Ascending aorta (tissue), 2 donors: ENCODE measurements at regions not wholly inside any gene's neighbourhood (a gene's known extent, or its start where the extent isn't known, plus 50 kb on each side); places are given as distances from the start of the nearest gene placed in this dataset.

Experiments used
- DNase-seq, 2 donors: peaks; one replicate each; pipeline ENCODE4 v3.0.0-alpha.2; 2019; ENCODE audit warnings: low spot score in 2 of 2
- H3K27ac ChIP-seq, 2 donors: fragments of 200-600 bp; sonication (generic); one replicate each; pipeline ENCODE4 v1.5.1; 2016 to 2017; ENCODE audit warnings: mild to moderate bottlenecking in 1 of 2
- H3K27me3 ChIP-seq: fragments of 200-600 bp; sonication (generic); one replicate; pipeline ENCODE4 v1.5.1; 2017
- H3K36me3 ChIP-seq, 2 donors: fragments of 200-600 bp; sonication (generic); one replicate each; pipeline ENCODE4 v1.5.1; 2016
- H3K4me1 ChIP-seq, 2 donors: fragments of 200-600 bp; sonication (generic); one replicate each; pipeline ENCODE4 v1.5.1; 2016 to 2017; ENCODE audit warnings: mild to moderate bottlenecking in 1 of 2
- H3K4me3 ChIP-seq, 2 donors: fragments of 200-600 bp; sonication (generic); one replicate each; pipeline ENCODE4 v1.5.1; 2016 to 2017; ENCODE audit warnings: mild to moderate bottlenecking in 1 of 2
- H3K9me3 ChIP-seq, 2 donors: fragments of 200-600 bp; sonication (generic); one replicate each; pipeline ENCODE4 v1.5.1; 2016
- intact Hi-C: fragments of 100-400 bp; cut with DNase I; formaldehyde crosslinking; loops from one replicate; pipeline ENCODE4 v1.15.1; 2023
- TF ChIP-seq, protein P1 (sequence below), 3 experiments: fragments of 200-600 bp in 2 of 3; fragments of 450-650 bp in 1 of 3; sonication (generic) in 2 of 3; IDR thresholded peaks; one replicate each; pipeline ENCODE4 v1.5.1; 2016 to 2019; ENCODE audit warnings: antibody characterized with exemption in 3 of 3, mild to moderate bottlenecking in 1 of 3, moderate library complexity in 1 of 3

DNA sequence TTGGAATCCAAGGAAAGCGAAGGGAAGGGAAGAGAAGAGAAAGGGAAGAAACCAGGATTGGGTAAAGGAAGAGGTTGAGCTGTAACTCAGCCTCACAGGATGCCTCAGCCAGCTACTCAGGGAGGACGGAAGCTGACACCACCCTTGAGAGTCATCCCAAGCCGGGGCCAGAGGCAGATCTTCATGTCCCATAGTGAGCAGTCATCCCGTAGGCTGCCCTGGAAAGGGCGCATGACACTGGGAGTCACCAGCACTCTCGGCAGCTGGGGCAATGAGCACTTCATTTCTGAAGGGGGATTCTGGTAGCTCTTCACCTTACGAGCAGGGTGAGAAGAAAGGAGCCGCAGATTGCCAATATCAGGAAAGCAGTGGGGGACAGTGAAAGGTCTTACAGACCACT is 60.1 kb upstream of the PCSK6 start:
- Histone ChIP-seq H3K27ac (no peak overlapping the region), H3K36me3 (no peaks in the 10 kb centered on the region), H3K4me3 (no peak overlapping the region), H3K27me3 (no peaks in the 10 kb centered on the region), H3K9me3 (no peaks in the 10 kb centered on the region), H3K4me1 (no peaks in the 10 kb centered on the region)
- intact Hi-C loops: no loop called here
- TF ChIP-seq, protein P1, sequence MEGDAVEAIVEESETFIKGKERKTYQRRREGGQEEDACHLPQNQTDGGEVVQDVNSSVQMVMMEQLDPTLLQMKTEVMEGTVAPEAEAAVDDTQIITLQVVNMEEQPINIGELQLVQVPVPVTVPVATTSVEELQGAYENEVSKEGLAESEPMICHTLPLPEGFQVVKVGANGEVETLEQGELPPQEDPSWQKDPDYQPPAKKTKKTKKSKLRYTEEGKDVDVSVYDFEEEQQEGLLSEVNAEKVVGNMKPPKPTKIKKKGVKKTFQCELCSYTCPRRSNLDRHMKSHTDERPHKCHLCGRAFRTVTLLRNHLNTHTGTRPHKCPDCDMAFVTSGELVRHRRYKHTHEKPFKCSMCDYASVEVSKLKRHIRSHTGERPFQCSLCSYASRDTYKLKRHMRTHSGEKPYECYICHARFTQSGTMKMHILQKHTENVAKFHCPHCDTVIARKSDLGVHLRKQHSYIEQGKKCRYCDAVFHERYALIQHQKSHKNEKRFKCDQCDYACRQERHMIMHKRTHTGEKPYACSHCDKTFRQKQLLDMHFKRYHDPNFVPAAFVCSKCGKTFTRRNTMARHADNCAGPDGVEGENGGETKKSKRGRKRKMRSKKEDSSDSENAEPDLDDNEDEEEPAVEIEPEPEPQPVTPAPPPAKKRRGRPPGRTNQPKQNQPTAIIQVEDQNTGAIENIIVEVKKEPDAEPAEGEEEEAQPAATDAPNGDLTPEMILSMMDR (IDR thresholded peaks at IDR 0.05): no peak
- no peak for DNase-seq

DNA sequence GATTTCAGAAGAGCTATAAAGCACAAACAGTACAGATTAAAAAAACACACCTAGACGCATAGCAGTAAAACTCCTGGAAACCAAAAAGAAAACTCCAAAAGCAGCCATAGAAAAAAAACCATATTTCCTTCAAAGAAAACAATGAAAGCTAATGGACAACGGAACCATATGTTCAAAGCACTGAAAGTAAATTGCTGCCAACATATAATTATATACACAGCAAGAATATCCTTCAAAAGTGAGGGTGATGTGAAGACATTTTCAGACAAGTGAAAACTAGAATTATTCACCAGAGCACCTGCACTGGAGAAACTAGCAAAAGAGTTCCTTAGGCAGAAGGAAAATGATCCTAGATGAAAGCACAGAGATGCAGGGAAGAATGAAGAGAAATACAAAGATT is 58.2 kb upstream of the PCSK6 start:
- Histone ChIP-seq H3K4me3 (no peak overlapping the region), H3K4me1 (no peaks in the 10 kb centered on the region), H3K27me3 (no peaks in the 10 kb centered on the region), H3K36me3 (no peaks in the 10 kb centered on the region), H3K9me3 (no peaks in the 10 kb centered on the region), H3K27ac (no peak overlapping the region)
- no peak for DNase-seq
- TF ChIP-seq, protein P1 (IDR thresholded peaks at IDR 0.05): no peak
- intact Hi-C loops: no loop called here

DNA sequence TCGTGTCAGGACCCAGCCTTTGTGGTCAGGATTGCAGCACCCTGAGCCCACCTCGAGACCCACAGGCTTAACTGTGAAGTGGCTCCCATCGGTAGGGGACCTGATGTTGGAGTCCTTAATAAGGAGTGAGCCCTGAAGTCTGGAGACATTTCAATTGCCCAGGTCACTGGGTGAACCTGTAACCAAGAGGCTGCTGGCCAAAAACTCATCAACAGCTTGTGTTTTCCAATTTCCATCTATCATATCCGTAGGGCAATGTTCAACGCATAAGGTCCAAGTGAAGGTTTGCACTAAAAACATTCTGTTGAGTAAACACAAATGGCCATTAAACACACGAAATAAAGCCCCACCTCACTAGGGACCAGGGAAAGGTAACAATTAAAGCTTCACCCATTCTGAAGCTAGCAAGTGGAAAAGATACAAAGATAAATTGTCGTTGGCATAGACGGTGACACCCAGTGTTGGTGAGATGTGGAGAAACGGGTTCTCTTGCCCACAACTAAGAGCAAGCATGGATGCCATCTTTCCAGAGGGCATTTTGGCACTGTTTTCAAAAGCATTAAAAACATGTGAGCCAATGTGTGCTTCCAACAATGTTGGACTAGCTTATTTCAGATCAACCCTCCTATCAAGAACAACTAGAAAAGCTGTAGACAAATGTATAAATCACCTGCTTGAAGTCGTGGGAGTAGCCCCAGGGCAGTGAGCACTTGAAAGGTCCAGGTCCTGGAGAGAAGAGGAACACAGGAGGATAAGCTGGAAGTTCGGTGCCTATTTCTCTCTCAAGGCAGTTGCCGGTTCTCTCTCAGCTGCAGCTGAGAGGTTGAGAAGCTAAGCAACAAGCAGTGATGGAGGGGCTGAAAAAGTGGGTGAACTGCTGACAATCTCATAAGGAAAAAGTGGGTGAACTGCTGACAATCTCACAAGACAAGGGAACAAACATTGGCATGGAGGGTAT is 56.3 kb upstream of the PCSK6 start:
- no peak overlapping the region for H3K4me3 ChIP-seq
- DNase-seq: no peak
- H3K4me1 ChIP-seq: no peaks in the 10 kb centered on the region
- no peaks in the 10 kb centered on the region for H3K27me3 ChIP-seq
- no peaks in the 10 kb centered on the region for H3K36me3 ChIP-seq
- no peak overlapping the region for H3K27ac ChIP-seq
- H3K9me3 ChIP-seq: no peaks in the 10 kb centered on the region
- intact Hi-C loops: no loop called here
- TF ChIP-seq, protein P1 (IDR thresholded peaks at IDR 0.05): no peak

DNA sequence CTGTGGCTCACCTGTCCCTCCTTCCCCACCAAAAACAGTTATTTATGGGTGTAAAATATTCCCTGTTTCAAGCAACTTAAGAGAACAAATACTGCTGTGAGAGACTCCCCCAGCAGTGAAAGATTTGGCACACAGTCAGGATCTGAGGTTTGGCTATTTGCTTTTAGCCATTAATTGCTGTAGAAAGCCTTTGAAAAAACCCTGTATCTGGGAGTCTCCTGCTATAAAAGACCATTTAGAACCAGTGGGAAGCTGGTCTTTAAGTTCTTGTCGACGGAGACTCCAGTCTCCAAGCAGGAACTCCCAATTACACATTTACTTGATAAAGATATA is 55.1 kb upstream of the PCSK6 start:
- H3K9me3 ChIP-seq: no peaks in the 10 kb centered on the region
- no peak overlapping the region for H3K27ac ChIP-seq
- H3K27me3 ChIP-seq: no peaks in the 10 kb centered on the region
- no peak for DNase-seq
- H3K36me3 ChIP-seq: no peaks in the 10 kb centered on the region
- H3K4me1 ChIP-seq: no peaks in the 10 kb centered on the region
- intact Hi-C loops: no loop called here
- TF ChIP-seq, protein P1 (IDR thresholded peaks at IDR 0.05): no peak
- H3K4me3 ChIP-seq: no peak overlapping the region

DNA sequence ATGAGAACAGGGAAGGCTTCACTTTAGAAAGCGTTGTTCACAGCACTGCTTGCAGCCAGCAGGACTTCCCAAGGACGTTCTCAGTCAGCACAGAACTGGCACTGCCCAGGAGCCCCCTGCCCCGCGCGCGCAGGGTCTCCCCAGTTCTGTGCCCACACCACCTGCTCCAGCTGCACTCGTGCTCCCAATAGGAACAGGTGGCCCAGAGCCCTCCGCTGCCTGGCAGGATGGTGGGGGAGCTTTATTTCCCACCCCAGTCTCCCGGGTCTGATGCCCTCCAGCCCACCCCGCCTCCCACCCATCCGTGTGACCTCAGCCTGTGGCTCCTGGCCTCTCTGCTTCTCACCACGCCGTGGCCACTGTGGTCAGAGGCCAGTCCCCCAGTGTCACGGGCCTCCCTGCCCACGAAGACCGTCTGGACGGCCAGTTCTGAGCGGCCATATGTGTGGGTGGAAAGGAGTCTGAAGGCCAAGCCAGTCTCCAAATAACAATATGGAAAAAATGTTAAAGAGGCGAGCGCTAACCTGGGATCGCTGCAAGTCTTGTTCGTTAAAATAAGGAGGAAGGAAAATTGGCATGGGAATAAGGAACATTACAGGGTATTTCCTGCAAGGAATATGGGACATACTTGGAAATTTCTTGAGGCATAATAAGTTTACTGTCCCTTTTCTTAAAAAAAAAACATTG is 54.6 kb upstream of the PCSK6 start:
- no peaks in the 10 kb centered on the region for H3K9me3 ChIP-seq
- no peak for DNase-seq
- intact Hi-C loops: no loop called here
- H3K27me3 ChIP-seq: no peaks in the 10 kb centered on the region
- no peaks in the 10 kb centered on the region for H3K36me3 ChIP-seq
- no peak overlapping the region for H3K4me3 ChIP-seq
- H3K4me1 ChIP-seq: no peaks in the 10 kb centered on the region
- no peak overlapping the region for H3K27ac ChIP-seq
- TF ChIP-seq, protein P1 (IDR thresholded peaks at IDR 0.05): no peak
